DND-41 (cell line): ENCODE measurements at regions not wholly inside any gene's neighbourhood (a gene's known extent, or its start where the extent isn't known, plus 50 kb on each side); places are given as distances from the start of the nearest gene placed in this dataset.
A peak's percentile ranks its signal among the peaks of the same experiment; 100 is the strongest.
"Not testable (repeated sequence)": the region's sequence is repeated elsewhere in the genome, so short reads cannot be mapped to it uniquely, and the experiment has no call there.

Source experiments
- ATAC-seq: fragments of 200-7000 bp; cut with Tn5 transposase; 3 replicates; pipeline ENCODE4 v1.9.1; 2021; ENCODE audit warnings: low read depth; ENCODE audit not compliant: insufficient read depth
- DNase-seq: peaks from one replicate; pipeline ENCODE4 v3.0.0-alpha.2; 2020
- H2AFZ ChIP-seq: 2 replicates; pipeline ENCODE4 v1.6.0; 2012; ENCODE audit warnings: low read depth, low read length
- H3K27ac ChIP-seq: 2 replicates; pipeline ENCODE4 v1.5.1; 2012; ENCODE audit warnings: low read length, inconsistent platforms
- H3K27me3 ChIP-seq: fragments of 200-600 bp; sonication (generic); 2 replicates; pipeline ENCODE4 v1.6.0; 2012; ENCODE audit warnings: low read length, mild to moderate bottlenecking, inconsistent platforms; ENCODE audit not compliant: insufficient read depth, poor library complexity
- H3K36me3 ChIP-seq: 2 replicates; pipeline ENCODE4 v1.5.1; 2012; ENCODE audit warnings: low read length, inconsistent platforms; ENCODE audit not compliant: insufficient read depth
- H3K4me1 ChIP-seq: 2 replicates; pipeline ENCODE4 v1.5.1; 2012; ENCODE audit warnings: mild to moderate bottlenecking, low read length; ENCODE audit not compliant: insufficient read depth
- H3K4me2 ChIP-seq: 2 replicates; pipeline ENCODE4 v1.6.0; 2012; ENCODE audit warnings: mild to moderate bottlenecking, moderate library complexity, low read length, inconsistent platforms; ENCODE audit not compliant: insufficient read depth
- H3K4me3 ChIP-seq, 2 experiments: fragments of 200-600 bp in 1 of 2; shearing (Covaris generic) in 1 of 2; 2 replicates each; pipeline ENCODE4 v1.5.1; 2012 to 2016; ENCODE audit warnings: inconsistent platforms in 2 of 2, low read length in 2 of 2, mild to moderate bottlenecking in 2 of 2, low read depth in 1 of 2, moderate library complexity in 1 of 2
- H3K79me2 ChIP-seq: 2 replicates; pipeline ENCODE4 v1.6.0; 2012; ENCODE audit warnings: low read length, inconsistent platforms; ENCODE audit not compliant: insufficient read depth
- H3K9ac ChIP-seq: 2 replicates; pipeline ENCODE4 v1.6.0; 2012; ENCODE audit warnings: low read depth, mild to moderate bottlenecking, inconsistent platforms, low read length, moderate library complexity
- H3K9me3 ChIP-seq: 2 replicates; pipeline ENCODE4 v1.5.1; 2012; ENCODE audit warnings: low read length, moderate library complexity, mild to moderate bottlenecking, inconsistent platforms; ENCODE audit not compliant: insufficient read depth, severe bottlenecking
- H4K20me1 ChIP-seq: 2 replicates; pipeline ENCODE4 v1.6.0; 2012; ENCODE audit warnings: low read length; ENCODE audit not compliant: insufficient read depth
- EZH2 ChIP-seq: IDR thresholded peaks from 3 replicates; pipeline ENCODE4 v1.6.1; 2012; ENCODE audit warnings: borderline replicate concordance, low read depth, mild to moderate bottlenecking, moderate library complexity, low read length, inconsistent platforms; ENCODE audit not compliant: severe bottlenecking
- TF ChIP-seq, protein P1 (sequence below): IDR thresholded peaks from 2 replicates; pipeline ENCODE4 v1.5.1; 2012; ENCODE audit warnings: borderline replicate concordance, low read length, moderate library complexity, mild to moderate bottlenecking; ENCODE audit not compliant: poor library complexity, severe bottlenecking; ENCODE audit errors: extremely low read depth

DNA sequence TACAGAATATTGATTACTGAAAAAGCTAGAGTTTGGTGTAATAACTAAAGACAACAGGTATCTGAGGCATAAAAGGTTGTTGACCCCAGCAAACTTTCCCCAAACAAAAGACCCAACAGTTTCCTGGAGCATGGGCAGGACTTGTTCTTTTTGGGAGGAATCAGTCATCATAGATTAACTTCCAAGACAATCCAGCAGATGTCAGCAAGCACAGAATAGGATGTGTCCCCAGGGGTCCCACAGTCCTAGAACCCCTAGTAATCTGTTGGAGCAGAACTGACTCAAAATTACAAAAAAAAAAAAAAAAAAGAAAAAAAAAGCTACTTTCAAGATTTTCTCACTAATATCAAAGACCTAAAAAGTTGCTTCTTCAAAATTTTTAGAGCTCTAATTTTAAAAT is 564.7 kb upstream of the SLC39A10 start:
- Histone ChIP-seq H3K36me3 (no peaks in the 10 kb centered on the region), H3K4me2 (no peak overlapping the region), H4K20me1 (no peaks in the 10 kb centered on the region), H3K9me3 (no peaks in the 10 kb centered on the region), H3K27ac (no peak overlapping the region), H3K4me3 (no peak overlapping the region), H2AFZ (no peak overlapping the region), H3K27me3 (no peaks in the 10 kb centered on the region), H3K9ac (no peak overlapping the region), H3K79me2 (no peaks in the 10 kb centered on the region), H3K4me1 (no peaks in the 10 kb centered on the region)
- DNase-seq (no peak), ATAC-seq (no peak)
- TF ChIP-seq, protein P1, sequence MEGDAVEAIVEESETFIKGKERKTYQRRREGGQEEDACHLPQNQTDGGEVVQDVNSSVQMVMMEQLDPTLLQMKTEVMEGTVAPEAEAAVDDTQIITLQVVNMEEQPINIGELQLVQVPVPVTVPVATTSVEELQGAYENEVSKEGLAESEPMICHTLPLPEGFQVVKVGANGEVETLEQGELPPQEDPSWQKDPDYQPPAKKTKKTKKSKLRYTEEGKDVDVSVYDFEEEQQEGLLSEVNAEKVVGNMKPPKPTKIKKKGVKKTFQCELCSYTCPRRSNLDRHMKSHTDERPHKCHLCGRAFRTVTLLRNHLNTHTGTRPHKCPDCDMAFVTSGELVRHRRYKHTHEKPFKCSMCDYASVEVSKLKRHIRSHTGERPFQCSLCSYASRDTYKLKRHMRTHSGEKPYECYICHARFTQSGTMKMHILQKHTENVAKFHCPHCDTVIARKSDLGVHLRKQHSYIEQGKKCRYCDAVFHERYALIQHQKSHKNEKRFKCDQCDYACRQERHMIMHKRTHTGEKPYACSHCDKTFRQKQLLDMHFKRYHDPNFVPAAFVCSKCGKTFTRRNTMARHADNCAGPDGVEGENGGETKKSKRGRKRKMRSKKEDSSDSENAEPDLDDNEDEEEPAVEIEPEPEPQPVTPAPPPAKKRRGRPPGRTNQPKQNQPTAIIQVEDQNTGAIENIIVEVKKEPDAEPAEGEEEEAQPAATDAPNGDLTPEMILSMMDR, result peak; percentile 14
- TF ChIP-seq EZH2, result no peak

DNA sequence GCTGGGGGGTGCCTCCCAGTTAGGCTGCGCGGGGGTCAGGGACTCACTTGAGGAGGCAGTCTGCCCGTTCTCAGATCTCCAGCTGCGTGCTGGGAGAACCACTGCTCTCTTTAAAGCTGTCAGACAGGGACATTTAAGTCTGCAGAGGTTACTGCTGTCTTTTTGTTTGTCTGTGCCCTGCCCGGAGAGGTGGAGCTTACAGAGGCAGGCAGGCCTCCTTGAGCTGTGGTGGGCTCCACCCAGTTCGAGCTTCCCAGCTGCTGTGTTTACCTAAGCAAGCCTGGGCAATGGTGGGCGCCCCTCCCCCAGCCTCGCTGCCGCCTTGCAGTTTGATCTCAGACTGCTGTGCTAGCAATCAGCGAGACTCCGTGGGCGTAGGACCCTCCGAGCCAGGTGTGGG is 584.2 kb upstream of the SLC39A10 start:
- H3K4me3 ChIP-seq, H3K27me3 ChIP-seq, DNase-seq, H3K36me3 ChIP-seq, H2AFZ ChIP-seq, ATAC-seq, H3K79me2 ChIP-seq, H3K27ac ChIP-seq, H3K4me2 ChIP-seq, H4K20me1 ChIP-seq, H3K4me1 ChIP-seq, H3K9ac ChIP-seq, H3K9me3 ChIP-seq: not testable (repeated sequence)

DNA sequence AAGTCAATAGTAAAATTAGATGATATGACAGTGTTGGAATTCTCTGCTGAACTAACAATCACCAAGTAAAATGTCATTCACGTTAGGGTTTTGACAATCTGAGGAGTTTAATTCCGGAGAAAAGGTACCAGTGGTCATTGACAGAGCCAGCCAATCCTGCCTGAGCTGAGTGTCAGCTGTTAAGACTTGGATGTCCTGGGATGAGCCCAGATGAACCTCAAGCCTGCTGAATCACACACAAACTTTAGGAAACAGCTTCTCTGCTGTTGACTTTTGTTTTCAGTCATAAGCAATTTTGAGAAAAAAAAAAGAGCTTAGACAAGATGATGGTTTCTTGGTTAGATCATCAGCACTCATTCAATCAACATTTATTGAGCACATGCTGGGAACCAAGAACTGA is 600.0 kb upstream of the SLC39A10 start:
- DNase-seq (no peak), ATAC-seq (no peak)
- Histone ChIP-seq H3K36me3 (no peaks in the 10 kb centered on the region), H3K27ac (no peak overlapping the region), H3K4me1 (no peaks in the 10 kb centered on the region), H3K9ac (no peak overlapping the region), H3K4me3 (no peak overlapping the region), H3K79me2 (no peaks in the 10 kb centered on the region), H2AFZ (no peak overlapping the region), H3K9me3 (no peaks in the 10 kb centered on the region), H3K27me3 (no peaks in the 10 kb centered on the region), H3K4me2 (no peak overlapping the region), H4K20me1 (no peaks in the 10 kb centered on the region)
- TF ChIP-seq, protein P1, result no peak
- TF ChIP-seq EZH2, result no peak

DNA sequence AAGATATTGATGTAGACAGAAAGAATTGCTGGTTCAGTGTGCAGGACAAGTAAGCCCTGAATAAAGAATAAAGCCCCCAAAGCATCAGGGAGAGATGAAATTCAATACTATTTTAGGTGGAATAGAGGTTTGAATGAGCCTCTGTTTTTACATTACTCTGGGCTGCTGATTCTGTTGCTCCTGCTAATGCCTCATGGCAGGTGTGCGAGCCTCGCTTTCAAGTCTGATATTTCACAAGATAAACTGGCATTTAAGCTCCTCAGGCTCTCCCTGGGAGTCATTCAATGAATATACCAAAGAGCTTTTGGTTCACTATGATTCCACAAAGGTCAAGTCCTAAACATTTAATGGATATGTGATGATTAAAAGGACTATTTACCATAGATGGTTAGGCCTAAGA is 601.0 kb upstream of the SLC39A10 start:
- no peaks in the 10 kb centered on the region for H3K36me3 ChIP-seq
- H3K9ac ChIP-seq, result no peak overlapping the region
- no peaks in the 10 kb centered on the region for H3K4me1 ChIP-seq
- DNase-seq, result no peak
- TF ChIP-seq, protein P1, result no peak
- TF ChIP-seq EZH2, result no peak
- no peak overlapping the region for H2AFZ ChIP-seq
- no peaks in the 10 kb centered on the region for H3K9me3 ChIP-seq
- H3K27me3 ChIP-seq, result no peaks in the 10 kb centered on the region
- ATAC-seq, result no peak
- H3K4me3 ChIP-seq, result no peak overlapping the region
- H3K79me2 ChIP-seq, result no peaks in the 10 kb centered on the region
- H3K4me2 ChIP-seq, result no peak overlapping the region
- H4K20me1 ChIP-seq, result no peaks in the 10 kb centered on the region
- no peak overlapping the region for H3K27ac ChIP-seq
